Forelimb muscle (tissue), 1 donor: ENCODE measurements at regions not wholly inside any gene's neighbourhood (a gene's known extent, or its start where the extent isn't known, plus 50 kb on each side); places are given as distances from the start of the nearest gene placed in this dataset.
"Not testable (repeated sequence)": the region's sequence is repeated elsewhere in the genome, so short reads cannot be mapped to it uniquely, and the experiment has no call there.

Experiments used
- DNase-seq: peaks from one replicate; pipeline ENCODE4 v3.0.0-alpha.2; 2013; ENCODE audit warnings: low read depth

- DNase-seq = no peak
These were observed 258.3 kb downstream of the SRGAP2C start for GRCh38 chr1:121443001-121443540.

- DNase-seq = no peak
These were observed 259.3 kb downstream of the SRGAP2C start for GRCh38 chr1:121444096-121444495.

GRCh38 chr1:121445679-121446078 lies 260.9 kb downstream of the SRGAP2C start:
- DNase-seq = no peak

- DNase-seq = not testable (repeated sequence)
These were observed 262.6 kb downstream of the SRGAP2C start for GRCh38 chr1:121447280-121447923.

GRCh38 chr1:121448064-121448463 lies 263.3 kb downstream of the SRGAP2C start:
- DNase-seq = not testable (repeated sequence)

- no peak for DNase-seq
These were observed 264.1 kb downstream of the SRGAP2C start for GRCh38 chr1:121448851-121449250.

- DNase-seq = no peak
These were observed 267.7 kb downstream of the SRGAP2C start for GRCh38 chr1:121452484-121452883.

GRCh38 chr1:121458291-121459048 lies 273.7 kb downstream of the SRGAP2C start:
- DNase-seq = peak; percentile 1

- DNase-seq = no peak
These were observed 274.5 kb downstream of the SRGAP2C start for GRCh38 chr1:121459235-121459634.

- not testable (repeated sequence) for DNase-seq
These were observed 284.6 kb downstream of the SRGAP2C start for GRCh38 chr1:121469395-121469794.

GRCh38 chr1:121470401-121470800 lies 285.6 kb downstream of the SRGAP2C start:
- not testable (repeated sequence) for DNase-seq

GRCh38 chr1:121471523-121471922 lies 286.7 kb downstream of the SRGAP2C start:
- DNase-seq = no peak

- no peak for DNase-seq
These were observed 287.2 kb downstream of the SRGAP2C start for GRCh38 chr1:121472017-121472416.

- no peak for DNase-seq
These were observed 298.5 kb downstream of the SRGAP2C start for GRCh38 chr1:121483234-121483633.

- DNase-seq = no peak
These were observed 299.2 kb downstream of the SRGAP2C start for GRCh38 chr1:121483961-121484424.

- not testable (repeated sequence) for DNase-seq
These were observed 310.0 kb downstream of the SRGAP2C start for GRCh38 chr1:121494796-121495195.

GRCh38 chr1:121511455-121511854 lies 326.7 kb downstream of the SRGAP2C start:
- not testable (repeated sequence) for DNase-seq

GRCh38 chr1:121511876-121512275 lies 327.1 kb downstream of the SRGAP2C start:
- not testable (repeated sequence) for DNase-seq

GRCh38 chr1:121515235-121515634 lies 330.5 kb downstream of the SRGAP2C start:
- DNase-seq = no peak

- DNase-seq = no peak
These were observed 331.6 kb downstream of the SRGAP2C start for GRCh38 chr1:121516234-121516967.

- DNase-seq = no peak
These were observed 332.9 kb downstream of the SRGAP2C start for GRCh38 chr1:121517586-121518230.

GRCh38 chr1:121518726-121519041 lies 333.9 kb downstream of the SRGAP2C start:
- DNase-seq = no peak
